ENCODE measurements at regions not wholly inside any gene's neighbourhood (a gene's known extent, or its start where the extent isn't known, plus 50 kb on each side); places are given as distances from the start of the nearest gene placed in this dataset.
"Not testable (repeated sequence)": the region's sequence is repeated elsewhere in the genome, so short reads cannot be mapped to it uniquely, and the experiment has no call there.

DNA sequence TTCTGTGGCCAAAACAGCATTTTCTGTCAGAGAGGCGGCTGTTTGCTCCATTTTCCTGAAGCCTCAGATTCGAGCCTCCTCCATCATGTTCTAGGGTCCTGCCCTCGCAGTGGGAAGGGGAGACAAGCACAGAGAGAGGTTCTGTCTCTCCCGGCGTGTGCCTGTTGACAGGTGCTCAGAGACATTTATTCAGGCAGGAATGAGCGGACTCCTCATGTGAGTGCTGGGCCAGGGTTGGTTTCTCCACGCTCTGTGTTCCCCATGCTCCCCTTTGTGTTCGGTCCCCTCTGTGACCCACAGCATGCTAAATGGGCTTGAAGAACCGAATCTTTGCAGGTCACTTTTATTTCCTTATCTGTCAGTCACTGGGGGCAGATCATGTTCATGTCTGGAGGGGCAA is 374.6 kb downstream of the GLRX3 start:
- DNase-seq (ENCODE audit: low read depth in 2 of 2): no peak

DNA sequence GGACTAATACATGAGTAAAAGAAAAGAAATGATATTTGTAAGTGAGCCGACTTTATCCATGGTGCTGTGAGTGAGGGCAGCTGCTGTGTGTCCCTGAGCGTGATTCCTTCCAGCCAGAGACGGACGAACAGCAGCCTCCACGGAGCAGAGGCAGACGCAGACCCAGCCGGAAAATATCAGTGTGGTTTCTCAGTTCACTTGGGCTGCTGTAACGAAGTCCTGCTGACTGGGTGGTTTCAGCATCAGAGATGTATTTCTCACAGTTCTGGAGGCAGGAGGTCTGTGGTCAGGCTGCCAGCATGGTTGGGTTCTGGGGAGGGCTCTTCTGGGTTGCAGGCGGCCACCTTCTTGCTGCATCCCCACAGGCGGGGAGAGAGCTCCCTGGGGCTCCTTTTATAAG is 375.6 kb downstream of the GLRX3 start:
- DNase-seq (ENCODE audit: low read depth in 2 of 2): no peak

DNA sequence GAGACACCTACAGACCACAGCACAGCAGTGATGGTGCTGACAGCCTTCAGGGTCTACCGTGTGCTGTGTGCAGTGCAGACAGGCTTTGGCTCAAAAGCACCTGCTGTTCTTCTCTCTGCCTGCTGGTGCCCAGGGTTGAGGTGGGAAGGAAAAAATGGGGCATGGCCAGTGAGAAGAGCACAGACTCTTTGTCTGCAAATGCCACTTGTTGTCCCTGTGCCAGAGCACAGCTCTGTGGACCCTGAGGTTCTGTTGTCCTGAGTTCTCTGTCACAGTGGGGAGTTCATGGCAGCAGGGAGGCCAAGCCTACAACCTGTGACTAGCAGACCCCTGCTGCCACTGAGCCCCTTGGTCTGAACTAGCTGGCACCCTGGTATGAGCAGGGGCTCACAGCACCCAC is 376.7 kb downstream of the GLRX3 start:
- DNase-seq (ENCODE audit: low read depth in 2 of 2): no peak

DNA sequence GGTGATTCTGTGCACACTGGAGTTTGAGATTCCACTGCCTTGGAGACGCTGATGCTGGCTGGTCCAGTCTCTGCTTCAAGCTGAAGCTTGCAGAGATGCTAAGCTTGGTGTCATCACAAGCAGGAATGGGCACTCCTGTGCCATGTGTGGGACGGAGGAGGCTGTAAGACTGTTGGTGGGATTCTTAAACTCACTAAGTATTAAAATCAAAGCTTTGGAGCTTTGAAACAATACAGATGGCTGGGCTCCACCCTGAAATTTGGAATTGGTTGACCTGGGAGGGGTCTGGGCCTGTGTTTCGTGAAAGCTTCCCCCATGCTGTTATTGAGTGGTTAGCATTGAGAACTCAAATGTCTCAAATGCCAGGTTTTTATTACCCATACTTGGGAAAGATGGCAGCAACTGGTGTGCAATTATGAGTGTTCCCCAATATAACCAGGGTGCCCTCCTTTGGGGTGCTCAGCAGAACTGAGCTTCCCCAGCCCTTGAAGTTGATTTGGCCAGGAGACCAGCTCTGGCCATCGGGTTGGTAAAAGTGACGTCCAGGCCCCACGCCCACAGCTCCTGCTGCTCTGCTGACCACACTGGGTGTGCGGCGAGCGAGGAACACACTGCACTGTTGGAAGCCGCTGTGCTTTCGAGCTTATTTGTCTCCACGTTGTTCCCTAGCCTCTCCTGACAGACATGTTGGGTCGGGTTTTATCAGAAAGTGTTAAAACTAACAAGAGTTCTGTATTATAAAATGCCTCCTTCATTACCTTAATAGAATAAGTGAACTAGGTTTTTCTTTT is 377.7 kb downstream of the GLRX3 start:
- no peak for DNase-seq (ENCODE audit: low read depth in 2 of 2)

DNA sequence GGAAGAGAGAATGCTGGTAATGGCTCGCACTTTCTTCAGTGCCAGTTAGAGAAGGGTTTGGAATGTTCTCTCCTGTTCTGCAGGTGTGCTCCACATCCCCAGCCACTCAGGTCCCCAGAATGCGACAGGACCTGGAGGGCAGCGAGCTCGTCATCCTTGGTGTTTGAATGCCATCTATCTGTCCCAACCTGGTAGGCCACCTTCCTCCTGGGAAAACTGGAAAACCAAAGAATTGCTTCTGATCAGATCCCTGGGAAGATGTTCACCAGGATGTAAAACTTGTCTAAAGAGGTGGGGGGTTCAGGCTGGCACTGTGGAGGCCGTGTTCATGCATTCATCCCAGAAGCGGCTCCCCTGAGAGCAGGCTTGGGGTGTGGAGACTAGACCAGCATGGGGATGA is 379.5 kb downstream of the GLRX3 start:
- DNase-seq (ENCODE audit: low read depth in 2 of 2): no peak

DNA sequence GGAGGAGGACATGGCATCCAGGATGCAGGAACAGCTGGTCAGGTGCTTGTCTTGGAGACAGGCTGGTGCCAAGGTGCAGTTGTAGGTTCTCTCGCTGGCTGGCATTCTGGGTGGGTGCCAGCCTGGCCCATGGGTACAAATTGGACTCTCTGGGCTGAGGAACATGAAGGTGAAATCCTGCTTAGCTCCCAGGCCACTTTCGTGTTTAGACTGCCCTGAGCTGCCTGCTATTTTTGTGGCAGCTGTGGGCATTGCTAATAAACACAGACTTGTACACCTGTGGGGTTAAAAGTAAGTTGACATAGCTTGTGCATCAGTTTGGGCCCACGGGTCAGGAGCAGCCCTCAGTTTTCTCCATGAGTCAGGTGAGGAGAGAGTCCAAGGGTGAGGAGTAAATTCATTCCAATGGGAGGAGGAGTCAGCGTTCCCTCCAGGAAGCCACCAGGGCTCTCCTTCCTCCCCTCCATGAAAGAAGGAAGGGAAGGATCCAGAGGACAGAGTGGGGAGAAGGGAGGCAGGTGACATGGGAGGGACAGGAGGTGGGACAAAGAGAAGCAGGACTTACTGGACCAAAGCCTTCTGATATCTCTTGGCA is 380.0 kb downstream of the GLRX3 start:
- no peak for DNase-seq (ENCODE audit: low read depth in 2 of 2)

DNA sequence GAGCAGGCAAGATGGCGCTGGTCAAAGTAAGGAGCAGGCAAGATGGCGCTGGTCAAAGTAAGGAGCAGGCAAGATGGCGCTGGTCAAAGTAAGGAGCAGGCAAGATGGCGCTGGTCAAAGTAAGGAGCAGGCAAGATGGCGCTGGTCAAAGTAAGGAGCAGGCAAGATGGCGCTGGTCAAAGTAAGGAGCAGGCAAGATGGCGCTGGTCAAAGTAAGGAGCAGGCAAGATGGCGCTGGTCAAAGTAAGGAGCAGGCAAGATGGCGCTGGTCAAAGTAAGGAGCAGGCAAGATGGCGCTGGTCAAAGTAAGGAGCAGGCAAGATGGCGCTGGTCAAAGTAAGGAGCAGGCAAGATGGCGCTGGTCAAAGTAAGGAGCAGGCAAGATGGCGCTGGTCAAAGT is 382.7 kb downstream of the GLRX3 start:
- DNase-seq (ENCODE audit: low read depth in 2 of 2): not testable (repeated sequence)

DNA sequence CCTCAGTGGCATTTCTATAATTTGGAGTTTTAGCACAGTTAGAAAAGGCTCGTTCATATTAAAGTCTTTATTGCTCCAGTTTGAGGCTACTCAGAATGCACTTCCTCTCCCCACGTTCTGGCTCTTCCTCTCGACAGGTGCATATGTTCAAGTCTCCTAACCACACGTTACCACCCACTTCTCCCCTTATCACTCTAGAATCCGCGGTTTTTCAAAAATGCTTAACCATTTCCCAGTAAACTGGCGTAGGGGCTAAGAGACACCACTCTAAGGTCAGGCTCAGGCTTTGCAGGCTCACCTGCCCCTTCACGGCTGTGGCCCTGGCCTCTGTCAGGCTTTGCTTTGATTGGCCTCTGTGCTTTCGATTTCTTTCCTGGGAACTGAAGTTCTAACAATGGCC is 383.6 kb downstream of the GLRX3 start:
- DNase-seq (ENCODE audit: low read depth in 2 of 2): no peak

DNA sequence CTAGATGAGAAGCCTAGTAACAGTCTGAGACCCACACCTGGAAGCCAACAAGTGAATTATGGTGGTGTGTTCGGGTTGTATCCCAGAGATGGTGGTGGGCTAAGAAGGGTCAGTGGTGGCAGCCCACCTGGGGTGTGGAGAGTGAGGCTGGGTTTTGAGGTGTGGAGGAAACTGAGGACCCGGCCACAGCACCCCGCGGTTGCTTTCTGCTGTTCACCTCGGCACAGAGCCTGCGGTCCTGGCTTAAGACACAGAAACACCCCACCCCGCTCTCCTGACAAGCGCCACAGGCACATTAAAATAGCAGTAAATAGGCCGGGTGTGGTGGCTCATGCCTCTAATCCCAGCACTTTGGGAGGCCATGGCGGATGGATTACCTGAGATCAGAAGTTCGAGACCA is 395.1 kb downstream of the GLRX3 start:
- DNase-seq (ENCODE audit: low read depth in 2 of 2): no peak

DNA sequence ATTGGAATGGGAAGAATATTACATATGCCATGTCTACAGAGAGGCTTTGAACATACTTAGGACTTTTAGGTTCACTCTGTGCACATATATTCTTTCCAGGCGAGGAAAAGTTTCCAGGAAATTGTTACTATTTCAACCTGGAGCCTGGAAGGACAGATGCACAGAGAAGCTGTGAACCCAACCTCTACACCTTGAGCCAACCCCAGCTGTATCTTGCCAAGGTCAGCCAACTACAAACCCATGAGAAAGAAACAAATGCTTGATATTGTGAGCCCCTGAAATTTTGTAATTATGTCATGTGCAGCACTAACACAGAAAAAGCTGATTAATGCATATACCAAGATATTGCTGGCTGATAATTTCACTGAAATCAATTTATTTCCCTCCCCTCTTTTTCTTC is 404.9 kb downstream of the GLRX3 start:
- DNase-seq (ENCODE audit: low read depth in 2 of 2): no peak

DNA sequence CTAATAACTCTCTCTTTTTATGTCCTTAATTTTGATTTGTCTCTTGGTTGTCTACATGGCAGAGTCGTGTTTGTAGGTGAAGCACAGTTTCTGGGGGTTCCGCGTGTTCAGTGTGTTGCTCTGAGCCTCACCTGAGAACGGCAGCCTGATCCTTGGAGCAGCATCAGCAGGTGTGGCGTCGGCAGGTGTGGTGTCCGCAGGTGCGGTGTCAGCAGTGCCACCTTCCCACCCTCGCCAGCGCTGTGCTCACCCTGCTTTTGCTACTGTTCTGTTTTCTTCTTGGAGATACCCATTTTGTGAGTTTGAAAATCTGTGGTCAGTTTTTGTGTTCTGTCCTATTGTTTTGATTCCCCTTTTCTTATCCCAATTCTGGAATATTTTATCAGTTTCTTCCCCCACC is 406.6 kb downstream of the GLRX3 start:
- DNase-seq (ENCODE audit: low read depth in 2 of 2): no peak

DNA sequence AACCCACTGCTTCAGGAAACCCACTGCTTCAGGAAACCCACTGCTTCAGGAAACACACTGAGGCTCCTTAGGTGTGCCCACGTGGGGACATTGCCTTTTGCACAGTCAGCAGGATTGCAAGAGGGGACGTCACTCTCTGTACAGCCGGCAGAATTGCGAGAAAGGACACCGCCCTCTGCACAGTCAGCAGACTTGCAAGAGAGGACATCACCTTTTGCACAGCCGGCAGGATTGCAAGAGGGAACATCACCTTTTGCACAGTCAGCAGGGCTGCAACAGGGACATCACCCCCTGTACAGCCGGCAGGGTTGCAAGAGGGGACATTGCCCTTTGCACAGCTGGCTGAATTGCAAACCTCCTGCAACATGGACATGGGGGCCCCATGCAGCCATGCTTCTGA is 407.6 kb downstream of the GLRX3 start:
- DNase-seq (ENCODE audit: low read depth in 2 of 2): no peak

DNA sequence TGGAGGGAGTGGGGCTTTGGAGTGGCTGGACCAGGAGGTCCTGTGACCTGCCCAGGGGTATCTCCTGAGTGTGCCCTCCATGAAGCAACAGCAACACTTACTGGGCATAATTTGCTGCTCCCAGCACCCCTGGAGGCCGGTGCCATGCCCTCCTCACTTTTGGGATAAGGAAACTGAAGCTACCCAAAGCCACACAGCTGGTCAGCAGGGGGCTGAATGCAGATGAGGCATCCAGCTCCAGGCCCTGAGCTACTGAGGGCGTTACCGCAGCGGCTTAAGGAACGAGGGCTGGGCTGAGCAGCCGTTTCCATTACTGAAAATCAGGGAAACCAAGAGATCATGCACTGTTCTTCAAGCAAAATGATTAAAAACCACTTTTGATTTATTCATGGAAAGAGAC is 408.9 kb downstream of the GLRX3 start:
- no peak for DNase-seq (ENCODE audit: low read depth in 2 of 2)

DNA sequence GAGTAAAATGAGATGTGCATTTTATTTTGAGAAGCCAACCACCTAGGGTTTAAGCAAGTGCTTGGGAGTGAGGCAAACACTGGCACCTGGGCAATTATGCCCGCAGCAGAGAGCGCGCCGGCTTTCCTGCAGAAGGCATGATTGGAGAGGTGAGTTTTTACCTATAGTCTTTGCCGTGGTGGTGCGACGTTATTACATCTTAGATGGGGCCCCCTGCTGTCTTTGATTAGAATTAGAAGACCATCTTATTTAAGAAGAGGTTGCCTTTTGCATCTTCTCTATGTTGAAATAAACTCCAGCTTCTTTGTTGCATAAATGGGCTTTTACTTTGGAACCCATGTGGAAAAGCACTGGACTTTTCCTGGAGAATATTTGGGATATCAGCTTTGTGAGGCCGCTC is 409.5 kb downstream of the GLRX3 start:
- DNase-seq (ENCODE audit: low read depth in 2 of 2): no peak

DNA sequence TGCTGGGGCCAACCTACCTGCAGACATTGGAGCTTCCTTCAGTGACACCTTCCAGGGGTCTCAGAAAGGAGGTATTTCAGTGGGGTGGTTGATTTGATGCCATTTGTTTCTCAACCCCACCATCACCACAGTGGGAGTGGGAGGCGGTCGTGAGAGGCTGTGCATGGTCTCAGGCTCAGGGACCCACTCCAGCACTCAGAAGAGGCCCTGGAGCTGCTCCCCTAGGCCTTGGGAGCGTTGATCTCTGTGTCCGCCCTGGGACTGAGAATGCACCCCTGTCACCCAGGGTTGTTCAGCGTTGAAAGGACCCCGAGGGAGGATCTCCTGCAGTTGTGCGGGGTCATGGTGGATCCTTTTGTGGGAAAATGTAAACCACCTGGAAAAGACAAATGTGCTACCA is 410.6 kb downstream of the GLRX3 start:
- DNase-seq (ENCODE audit: low read depth in 2 of 2): no peak

DNA sequence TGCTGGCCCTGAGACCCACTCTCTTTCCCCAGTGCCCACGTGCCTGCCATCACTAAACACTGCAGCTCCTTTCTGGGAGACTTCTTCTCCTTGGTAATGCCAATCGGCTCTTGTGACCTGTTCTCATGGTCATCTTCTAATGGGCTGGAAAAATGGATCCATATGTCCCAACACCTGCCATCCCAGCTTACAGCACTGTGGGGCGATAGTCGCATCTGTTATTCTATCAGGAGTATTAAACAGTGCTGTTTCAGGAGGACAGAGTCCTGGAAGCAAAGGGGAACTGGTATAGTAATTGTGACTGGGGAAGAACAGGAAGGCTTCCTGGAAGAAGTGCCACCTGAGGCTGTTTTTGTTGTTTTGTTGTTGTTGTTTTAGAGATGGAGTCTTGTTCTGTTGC is 411.2 kb downstream of the GLRX3 start:
- no peak for DNase-seq (ENCODE audit: low read depth in 2 of 2)

DNA sequence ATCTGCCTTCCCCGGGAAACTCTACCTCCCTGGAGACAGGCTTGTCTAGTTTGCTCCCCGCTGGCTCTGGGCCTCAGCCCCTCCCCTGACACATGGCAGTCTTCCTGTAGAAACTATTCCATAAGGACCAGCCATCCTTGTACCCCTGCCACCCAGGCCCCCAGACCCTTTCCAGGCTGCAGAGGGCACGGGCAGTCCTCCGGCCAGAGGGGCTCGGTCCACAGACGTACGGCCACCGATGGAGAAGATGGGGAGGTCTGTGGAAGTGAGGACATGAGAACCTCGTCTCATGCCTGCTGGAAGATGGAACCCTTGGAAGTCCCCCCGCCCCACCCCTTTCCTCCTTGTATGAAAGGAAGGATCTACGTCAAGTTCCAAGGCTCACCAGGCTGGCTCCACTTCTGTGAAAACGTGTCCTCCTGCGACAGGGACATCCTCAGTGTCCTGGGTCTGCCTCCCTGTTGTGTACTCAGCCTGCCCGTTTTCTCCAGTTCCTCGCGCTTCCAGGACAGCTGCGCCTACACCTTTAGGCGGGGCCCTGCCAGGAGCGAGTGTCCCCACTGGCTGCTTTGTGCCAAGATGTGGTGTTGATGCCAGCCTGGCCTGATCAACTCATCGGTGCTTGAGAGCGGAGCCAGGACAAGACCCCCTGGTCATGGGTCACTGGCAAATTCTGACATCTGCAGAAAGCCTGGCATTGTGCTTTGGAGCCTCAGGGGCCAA is 414.9 kb downstream of the GLRX3 start:
- DNase-seq (ENCODE audit: low read depth in 2 of 2): no peak

DNA sequence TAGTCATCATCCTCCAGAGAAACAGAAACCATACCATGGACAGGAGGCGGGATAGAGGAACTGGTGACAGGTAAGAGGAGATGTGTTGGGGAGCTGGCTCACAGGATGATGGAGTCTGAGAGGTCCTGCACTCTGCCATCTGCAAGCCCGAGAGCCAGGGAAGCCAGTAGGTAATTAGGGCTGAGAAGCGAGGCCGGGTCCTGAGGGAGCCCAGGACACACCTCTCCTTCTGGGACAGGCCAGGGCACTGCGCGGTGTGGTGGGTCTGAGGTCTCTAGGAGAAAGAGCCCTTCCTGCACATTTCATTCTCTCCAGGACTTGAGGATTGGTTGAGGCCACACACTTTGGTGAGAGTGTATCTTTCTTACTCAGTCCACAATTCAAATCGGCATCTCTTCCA is 415.5 kb downstream of the GLRX3 start:
- no peak for DNase-seq (ENCODE audit: low read depth in 2 of 2)

DNA sequence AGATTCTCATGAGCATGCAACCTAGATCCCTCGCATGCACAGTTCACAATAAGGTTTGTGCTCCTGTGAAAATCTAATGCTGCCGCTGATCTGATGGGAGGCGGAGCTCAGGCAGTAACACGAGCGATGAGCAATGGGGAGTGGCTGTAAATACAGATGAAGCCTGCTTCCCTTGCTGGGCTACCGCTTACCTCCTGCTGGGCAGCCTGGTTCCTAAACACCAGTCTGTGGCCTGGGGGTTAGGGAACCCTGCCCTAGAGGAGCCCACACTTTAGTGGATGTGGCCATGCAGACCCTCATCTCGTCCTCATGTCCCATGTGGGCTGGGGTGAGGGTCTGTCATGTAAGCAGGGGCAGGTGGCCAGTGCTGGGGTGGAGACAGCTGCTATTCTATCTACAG is 417.6 kb downstream of the GLRX3 start:
- no peak for DNase-seq (ENCODE audit: low read depth in 2 of 2)

DNA sequence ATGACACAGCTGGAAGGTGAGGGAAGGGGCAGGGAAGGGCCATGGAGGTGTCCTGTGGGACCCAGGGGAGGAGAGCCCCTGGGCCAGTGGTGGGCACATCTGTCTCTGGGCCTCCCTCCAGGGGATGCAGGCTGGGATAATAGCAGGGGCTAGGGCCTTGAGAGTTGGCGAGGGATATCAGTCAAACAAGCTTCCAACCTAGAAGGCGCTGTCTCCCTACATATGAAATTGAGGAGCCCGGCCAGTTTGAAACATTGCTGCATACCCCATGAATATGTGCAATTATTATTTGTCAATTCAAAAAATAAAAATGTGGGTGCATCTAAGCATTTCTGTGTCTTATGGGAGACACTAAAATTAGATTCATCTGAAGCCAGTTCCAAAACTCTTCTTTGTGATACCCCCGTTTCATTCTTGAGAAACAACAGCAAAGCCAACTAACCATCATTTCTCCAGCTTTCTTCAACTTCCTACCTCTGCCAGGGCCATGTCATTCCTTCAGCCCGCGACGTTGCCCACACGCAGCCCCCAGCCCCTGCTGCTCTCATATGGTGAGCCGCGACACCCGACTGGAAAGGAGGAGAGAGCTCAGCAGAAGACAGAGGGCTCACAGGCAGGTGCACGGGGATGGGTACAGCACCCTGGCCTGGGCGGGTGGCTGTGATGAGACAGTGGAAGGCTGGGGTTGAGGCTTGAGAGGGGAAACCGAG is 418.7 kb downstream of the GLRX3 start:
- no peak for DNase-seq (ENCODE audit: low read depth in 2 of 2)

DNA sequence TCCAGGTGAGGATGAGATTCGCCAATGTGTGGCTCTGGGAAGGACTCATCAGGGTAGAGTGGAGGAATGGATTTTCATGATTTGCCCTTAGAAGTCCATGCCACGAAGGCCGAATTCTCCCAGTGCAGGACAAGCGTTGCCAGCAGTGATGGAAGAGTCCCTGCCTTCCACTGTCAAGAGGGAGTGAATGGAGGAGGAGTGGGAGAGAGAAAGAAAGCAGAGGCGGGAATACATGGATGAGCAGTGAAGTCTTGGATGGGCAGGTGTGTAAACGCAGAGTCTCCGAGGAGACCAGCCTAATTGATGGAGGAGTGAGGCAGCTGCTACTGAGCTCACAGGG is 419.2 kb downstream of the GLRX3 start:
- DNase-seq (ENCODE audit: low read depth in 2 of 2): no peak

DNA sequence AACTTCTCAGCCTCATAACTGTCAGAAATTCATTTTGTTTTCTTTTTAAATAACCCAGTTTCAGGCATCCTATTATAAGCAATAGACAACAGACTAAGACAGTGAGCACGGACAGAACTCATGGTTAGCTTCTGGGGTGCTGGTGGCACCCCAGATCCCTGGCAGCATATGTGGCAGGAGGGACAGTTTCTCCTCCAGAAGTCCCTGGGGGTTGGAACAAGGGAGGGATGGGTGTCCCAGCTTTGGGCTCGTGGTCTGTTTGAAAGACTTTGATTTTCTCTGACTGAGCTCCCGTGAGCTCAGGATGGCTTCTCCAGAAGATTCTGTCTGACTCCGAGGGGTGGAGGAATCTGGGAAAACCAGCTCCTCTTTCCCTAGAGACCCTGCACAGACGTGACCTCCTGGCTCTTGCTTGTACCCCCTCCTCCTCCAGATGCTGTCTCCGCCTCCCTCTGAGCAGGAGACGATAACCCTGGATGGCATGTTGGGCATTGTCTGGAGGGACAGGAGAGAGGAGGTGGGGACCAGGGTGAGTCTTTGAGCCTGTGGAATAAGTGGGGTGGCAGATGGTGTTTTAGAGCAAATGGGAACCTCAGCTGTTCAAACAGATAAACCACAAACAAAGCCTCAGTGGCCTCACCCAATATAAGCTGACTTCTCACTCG is 421.1 kb downstream of the GLRX3 start:
- DNase-seq (ENCODE audit: low read depth in 2 of 2): no peak

Data from stimulated activated CD4-positive, alpha-beta T cell treated with anti-CD3 and anti-CD28 coated beads, Interleukin-4, amount 100 ng/mL, for 48 hours (primary cell).